K562 (cell line): ENCODE measurements at regions not wholly inside any gene's neighbourhood (a gene's known extent, or its start where the extent isn't known, plus 50 kb on each side); places are given as distances from the start of the nearest gene placed in this dataset.
A peak's percentile ranks its signal among the peaks of the same experiment; 100 is the strongest.

Experiments
- ATAC-seq: fragments of 200-7000 bp; cut with Tn5 transposase; 3 replicates; pipeline ENCODE4 v1.9.1; 2020; ENCODE audit warnings: moderate library complexity
- BruUV-seq: library from RNA; stranded (reverse); fragments of 400-500 nt; replicated peaks from 2 replicates; lab custom pipeline; 2021; lab: Mats Ljungman, UMichigan
- CTCF ChIA-PET: fragments of 300-600 bp; formaldehyde crosslinking; extraction: SDS; loops from one replicate; lab custom pipeline; 2021; ENCODE audit warnings: low intra/inter-chr PET ratio; lab: Yijun Ruan, JAX
- POLR2A ChIA-PET: fragments of 300-600, 350-650 bp; sonication (Branson Sonifier 250); formaldehyde crosslinking; extraction: SDS; loops from one replicate; lab custom pipeline; 2021; ENCODE audit warnings: antibody characterized with exemption, inconsistent platforms; lab: Yijun Ruan, JAX
- DNase-seq, 4 experiments: peaks; one replicate each; pipeline versions ENCODE4 v3.0.0 to v3.0.0-alpha.2; 2011 to 2018; ENCODE audit warnings: low spot score in 3 of 4, mixed read lengths in 3 of 4; ENCODE audit errors: extremely low read depth in 1 of 4
- FAIRE-seq: peaks from 2 replicates; lab custom pipeline; 2011; peaks lifted over from hg19 to GRCh38; lab: Jason Lieb, UNC
- H2AFZ ChIP-seq: 2 replicates; pipeline ENCODE4 v1.6.0; 2011; ENCODE audit warnings: low read depth, low read length, control low read depth, inconsistent platforms
- H3K27ac ChIP-seq: fragments of 200-600 bp; 3 replicates; pipeline ENCODE4 v1.8.0; 2011; ENCODE audit warnings: low read depth, mild to moderate bottlenecking, control low read depth, inconsistent platforms, low read length, moderate library complexity, mixed read lengths; ENCODE audit errors: extremely low read depth
- H3K27me3 ChIP-seq, 2 experiments: fragments of 300-600 bp in 1 of 2; 2 replicates in 1 of 2; 3 replicates in 1 of 2; pipeline versions ENCODE4 v1.6.0 to v1.8.0; 2011; ENCODE audit warnings: inconsistent platforms in 2 of 2, low read length in 2 of 2, mild to moderate bottlenecking in 1 of 2, mixed read lengths in 1 of 2, moderate library complexity in 1 of 2; ENCODE audit not compliant: control insufficient read depth in 2 of 2, insufficient read depth in 2 of 2
- H3K36me3 ChIP-seq: fragments of 300-600 bp; 3 replicates; pipeline ENCODE4 v1.8.0; 2011; ENCODE audit warnings: mild to moderate bottlenecking, low read length, inconsistent platforms; ENCODE audit not compliant: control insufficient read depth, insufficient read depth
- H3K4me1 ChIP-seq, 2 experiments: fragments of 200-600 bp in 1 of 2; replicated peaks in 1 of 2; 2 replicates in 1 of 2; 3 replicates in 1 of 2; pipeline versions ENCODE4 v1.5.1 to v1.8.0; 2011; ENCODE audit warnings: inconsistent platforms in 2 of 2, low read length in 2 of 2, mild to moderate bottlenecking in 1 of 2, mixed read lengths in 1 of 2, moderate library complexity in 1 of 2; ENCODE audit not compliant: control insufficient read depth in 2 of 2, insufficient read depth in 2 of 2
- H3K4me2 ChIP-seq: 2 replicates; pipeline ENCODE4 v1.6.1; 2011; ENCODE audit warnings: low read length, control low read depth, inconsistent platforms, mixed read lengths; ENCODE audit not compliant: insufficient read depth
- H3K4me3 ChIP-seq: fragments of 200-600 bp; sonication (generic), shearing (Covaris generic); 2 replicates; pipeline ENCODE4 v1.5.1; 2016; ENCODE audit warnings: control low read depth, inconsistent platforms
- H3K79me2 ChIP-seq: fragments of 200-600 bp; 3 replicates; pipeline ENCODE4 v1.8.0; 2011; ENCODE audit warnings: low read length, inconsistent platforms; ENCODE audit not compliant: control insufficient read depth, insufficient read depth
- H3K9ac ChIP-seq, 2 experiments: 2 replicates each; pipeline versions ENCODE4 v1.6.0 to v1.6.1; 2011; ENCODE audit warnings: low read depth in 2 of 2, low read length in 2 of 2, control low read depth in 1 of 2, inconsistent platforms in 1 of 2, mild to moderate bottlenecking in 1 of 2, mixed read lengths in 1 of 2; ENCODE audit not compliant: insufficient read depth in 1 of 2
- H3K9me1 ChIP-seq: one replicate; pipeline ENCODE4 v1.6.0; 2011; ENCODE audit warnings: inconsistent platforms, mild to moderate bottlenecking, low read length, moderate library complexity; ENCODE audit not compliant: control insufficient read depth, insufficient read depth
- H3K9me3 ChIP-seq: replicated peaks from 2 replicates; pipeline ENCODE4 v1.5.1; 2011; ENCODE audit warnings: low read depth, low read length, inconsistent platforms; ENCODE audit not compliant: control insufficient read depth, insufficient read depth
- H4K20me1 ChIP-seq: replicated peaks from 2 replicates; pipeline ENCODE4 v1.6.1; 2011; ENCODE audit warnings: low read length, inconsistent platforms, mixed read lengths; ENCODE audit not compliant: control insufficient read depth, insufficient read depth
- ETS1 ChIP-seq: conservative IDR thresholded peaks from 2 replicates; pipeline ENCODE4 v1.6.1; 2011; ENCODE audit warnings: low read depth, mild to moderate bottlenecking, low read length; ENCODE audit not compliant: control insufficient read depth
- MAFG ChIP-seq: fragments of 450-650 bp; conservative IDR thresholded peaks from 2 replicates; pipeline ENCODE4 v1.6.1; 2016; ENCODE audit warnings: missing genetic modification characterization, missing compliant biosample characterization
- MGA ChIP-seq: fragments of 450-650 bp; IDR thresholded peaks from 2 replicates; pipeline ENCODE4 v1.6.1; 2016; ENCODE audit warnings: mild to moderate bottlenecking, moderate library complexity
- MXD1 ChIP-seq: fragments of 250-450 bp; sonication (Bioruptor Pico); IDR thresholded peaks from 2 replicates; pipeline ENCODE4 v1.8.0; 2021; ENCODE audit warnings: borderline replicate concordance, mild to moderate bottlenecking, moderate library complexity; ENCODE audit not compliant: poor library complexity, severe bottlenecking
- NFATC3 ChIP-seq: fragments of 450-650 bp; IDR thresholded peaks from 2 replicates; pipeline ENCODE4 v1.6.1; 2017; ENCODE audit warnings: mild to moderate bottlenecking
- POLR2A ChIP-seq: fragments of 450-650 bp; conservative IDR thresholded peaks from 2 replicates; pipeline ENCODE4 v1.6.1; 2016
- SAP30 ChIP-seq: fragments of 200-600 bp; sonication (generic); IDR thresholded peaks from 2 replicates; pipeline ENCODE4 v1.6.1; 2012; ENCODE audit warnings: borderline replicate concordance, low read depth, mild to moderate bottlenecking, moderate library complexity, low read length, control low read depth, inconsistent platforms; ENCODE audit not compliant: insufficient read depth, poor library complexity, severe bottlenecking
- ZBTB43 ChIP-seq: sonication (generic); formaldehyde crosslinking; IDR thresholded peaks from 2 replicates; pipeline ENCODE4 v1.8.0; 2023; ENCODE audit warnings: mild to moderate bottlenecking, missing genetic modification reagents
- WGBS: fragments of 100-300 bp; shearing (Covaris generic); methylation state at CpG from one replicate; pipeline ENCODE4 v1.1.6; 2016; ENCODE audit warnings: low coverage, mixed read lengths; ENCODE audit not compliant: insufficient coverage; ENCODE audit errors: missing lambda C conversion rate; 5-methylcytosine and 5-hydroxymethylcytosine counted together
- in situ Hi-C: fragments of 300-500 bp; cut with MboI; formaldehyde crosslinking; loops from 4 replicates; pipeline ENCODE4 v1.15.0; 2018; ENCODE audit warnings: inconsistent platforms, mixed read lengths
- intact Hi-C: fragments of 100-400 bp; cut with micrococcal nuclease; formaldehyde crosslinking; loops from 2 replicates; pipeline ENCODE4 v1.14.2; 2022

GRCh38 chr5:25060575-25060974 is 415.8 kb upstream of the CDH10 start:
- WGBS: 4% methylated on average over 2 of the region's 2 CpGs
- intact Hi-C loops (no loop called here), in situ Hi-C loops (no loop called here)
- no peaks in the 10 kb centered on the region for H3K4me1 ChIP-seq
- H4K20me1 ChIP-seq: no peaks in the 10 kb centered on the region
- H3K9me3 ChIP-seq: no peaks in the 10 kb centered on the region; the same call in 1 of the 2 replicates
- H3K4me3 ChIP-seq: no peak overlapping the region
- H3K36me3 ChIP-seq: no peaks in the 10 kb centered on the region
- ATAC-seq: no peak
- no peak overlapping the region for H3K9ac ChIP-seq
- TF ChIP-seq MXD1 (CRISPR knock-in tag) (no peak), MAFG (tag) (0 out of 2 replicates have a peak, but pooled peaks have one; percentile 14), NFATC3 (no peak), MGA (no peak), POLR2A (no peak), ZBTB43 (CRISPR knock-in tag) (no peak), SAP30 (no peak), ETS1 (no peak)
- no peaks in the 10 kb centered on the region for H3K9me1 ChIP-seq
- CTCF ChIA-PET: no interaction called here
- no peak overlapping the region for H2AFZ ChIP-seq
- no peak for DNase-seq
- no peak for FAIRE-seq
- no peaks in the 10 kb centered on the region for H3K27me3 ChIP-seq
- H3K27ac ChIP-seq: no peak overlapping the region
- no peaks in the 10 kb centered on the region for H3K79me2 ChIP-seq
- no TSS peak for BruUV-seq
- no peak overlapping the region for H3K4me2 ChIP-seq
- POLR2A ChIA-PET: no interaction called here
